ENCODE measurements at regions not wholly inside any gene's neighbourhood (a gene's known extent, or its start where the extent isn't known, plus 50 kb on each side); places are given as distances from the start of the nearest gene placed in this dataset.
"Not testable (repeated sequence)": the region's sequence is repeated elsewhere in the genome, so short reads cannot be mapped to it uniquely, and the experiment has no call there.

DNA sequence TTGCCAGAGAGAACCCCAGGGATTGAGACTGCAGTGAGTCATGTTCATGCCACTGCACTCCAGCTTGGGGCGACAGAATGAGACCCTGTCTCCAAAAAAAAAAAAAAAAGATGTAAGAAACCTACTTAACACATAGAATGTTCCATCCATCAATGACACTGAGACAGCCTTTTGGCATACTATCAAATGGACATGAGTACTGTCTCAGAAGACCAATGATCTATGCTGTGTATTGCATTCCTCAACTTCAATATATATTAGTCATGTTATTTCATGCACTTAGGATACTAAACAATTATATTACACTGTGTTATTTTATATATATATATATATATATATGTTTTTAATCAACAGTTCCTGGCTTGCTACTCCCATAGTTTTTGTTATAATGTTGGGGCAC lies 57.1 kb upstream of the ANKH start:
- DNase-seq: no peak

DNA sequence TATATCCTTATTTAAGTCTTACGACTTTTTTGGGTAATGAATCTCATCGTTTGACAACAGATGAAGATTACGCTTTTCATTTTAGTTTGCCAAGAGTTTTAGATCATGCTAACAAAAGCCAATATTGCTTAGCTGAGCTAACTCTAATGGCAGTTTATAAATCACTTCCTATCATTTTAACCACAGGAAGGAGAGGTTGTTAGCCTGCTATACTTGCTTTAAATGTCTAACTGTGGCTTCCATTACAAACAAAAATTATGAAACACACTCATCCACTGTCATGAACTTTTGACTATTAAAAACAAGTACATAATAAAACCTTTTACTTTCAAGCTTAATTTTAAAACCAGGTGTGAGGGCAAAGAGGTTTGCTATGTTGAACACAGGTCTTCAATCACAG lies 53.7 kb upstream of the ANKH start:
- no peak for DNase-seq

GRCh38 chr5:14922952-14923351 lies 51.4 kb upstream of the ANKH start:
- DNase-seq: not testable (repeated sequence)

DNA sequence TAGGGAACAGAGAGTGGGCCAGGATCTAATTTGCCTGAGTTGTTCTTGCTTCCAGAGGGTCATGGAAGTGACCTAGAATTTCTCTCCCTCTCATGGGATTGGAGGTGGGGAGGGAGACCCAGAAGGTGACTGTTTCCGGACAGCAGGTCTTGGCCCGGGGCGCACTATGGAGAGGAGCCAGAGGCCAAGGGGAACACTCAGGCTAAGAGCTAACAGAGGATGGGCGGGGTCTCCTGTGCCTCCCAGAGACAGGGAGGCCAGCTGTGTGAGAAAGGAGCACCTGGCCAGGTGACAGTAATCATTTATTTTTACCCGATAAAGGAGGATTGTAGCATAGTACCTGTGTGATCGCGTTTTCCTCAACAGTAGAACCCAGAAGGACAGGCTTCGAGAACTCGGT lies 50.9 kb upstream of the ANKH start:
- DNase-seq: no peak
